ENCODE measurements at regions not wholly inside any gene's neighbourhood (a gene's known extent, or its start where the extent isn't known, plus 50 kb on each side); places are given as distances from the start of the nearest gene placed in this dataset.

DNA sequence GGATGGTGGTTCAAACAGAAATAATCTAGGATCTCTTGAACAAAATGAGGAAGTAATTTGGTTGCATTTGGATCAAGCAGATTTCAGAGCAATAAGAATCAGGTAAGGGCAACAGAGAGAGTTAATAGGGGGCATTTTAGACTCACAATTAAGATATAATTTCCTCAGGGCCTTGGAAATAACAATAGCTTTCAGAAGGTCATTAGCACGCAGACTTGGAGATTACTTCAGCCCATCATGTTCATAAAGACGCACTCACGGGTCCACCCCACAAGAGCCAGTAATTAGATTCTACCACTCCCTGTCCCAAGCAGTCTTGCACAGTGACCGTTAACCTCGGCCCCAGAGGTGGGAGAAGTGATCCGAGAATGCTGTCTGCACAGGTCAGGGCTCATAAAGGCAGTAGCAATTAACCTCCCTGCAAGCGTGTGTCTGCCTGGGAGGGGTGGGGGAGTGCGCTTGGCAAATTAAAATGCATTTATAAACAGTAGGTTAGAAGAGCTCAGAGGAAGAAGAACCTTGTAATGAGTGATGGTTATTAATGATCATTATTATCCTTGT is 125.7 kb upstream of the CCDC196 start:
- peaks cover 8% of the 10 kb centered on the region for H3K27me3 Mint-ChIP-seq (ENCODE audit: unreplicated experiment)
- H3K36me3 Mint-ChIP-seq (ENCODE audit: low read depth, unreplicated experiment), result no peaks in the 10 kb centered on the region
- no peak overlapping the region for H3K27ac Mint-ChIP-seq (ENCODE audit: unreplicated experiment)
- no peak for DNase-seq (ENCODE audit: low spot score)
- TF ChIP-seq, protein P1, sequence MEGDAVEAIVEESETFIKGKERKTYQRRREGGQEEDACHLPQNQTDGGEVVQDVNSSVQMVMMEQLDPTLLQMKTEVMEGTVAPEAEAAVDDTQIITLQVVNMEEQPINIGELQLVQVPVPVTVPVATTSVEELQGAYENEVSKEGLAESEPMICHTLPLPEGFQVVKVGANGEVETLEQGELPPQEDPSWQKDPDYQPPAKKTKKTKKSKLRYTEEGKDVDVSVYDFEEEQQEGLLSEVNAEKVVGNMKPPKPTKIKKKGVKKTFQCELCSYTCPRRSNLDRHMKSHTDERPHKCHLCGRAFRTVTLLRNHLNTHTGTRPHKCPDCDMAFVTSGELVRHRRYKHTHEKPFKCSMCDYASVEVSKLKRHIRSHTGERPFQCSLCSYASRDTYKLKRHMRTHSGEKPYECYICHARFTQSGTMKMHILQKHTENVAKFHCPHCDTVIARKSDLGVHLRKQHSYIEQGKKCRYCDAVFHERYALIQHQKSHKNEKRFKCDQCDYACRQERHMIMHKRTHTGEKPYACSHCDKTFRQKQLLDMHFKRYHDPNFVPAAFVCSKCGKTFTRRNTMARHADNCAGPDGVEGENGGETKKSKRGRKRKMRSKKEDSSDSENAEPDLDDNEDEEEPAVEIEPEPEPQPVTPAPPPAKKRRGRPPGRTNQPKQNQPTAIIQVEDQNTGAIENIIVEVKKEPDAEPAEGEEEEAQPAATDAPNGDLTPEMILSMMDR (IDR thresholded peaks at IDR 0.05; ENCODE audit: unreplicated experiment), result no peak
- no peaks in the 10 kb centered on the region for H3K9me3 Mint-ChIP-seq (ENCODE audit: unreplicated experiment)
- peaks cover 3% of the 10 kb centered on the region for H3K4me1 Mint-ChIP-seq (ENCODE audit: unreplicated experiment)
- no peak overlapping the region for H3K4me3 Mint-ChIP-seq (ENCODE audit: unreplicated experiment)

DNA sequence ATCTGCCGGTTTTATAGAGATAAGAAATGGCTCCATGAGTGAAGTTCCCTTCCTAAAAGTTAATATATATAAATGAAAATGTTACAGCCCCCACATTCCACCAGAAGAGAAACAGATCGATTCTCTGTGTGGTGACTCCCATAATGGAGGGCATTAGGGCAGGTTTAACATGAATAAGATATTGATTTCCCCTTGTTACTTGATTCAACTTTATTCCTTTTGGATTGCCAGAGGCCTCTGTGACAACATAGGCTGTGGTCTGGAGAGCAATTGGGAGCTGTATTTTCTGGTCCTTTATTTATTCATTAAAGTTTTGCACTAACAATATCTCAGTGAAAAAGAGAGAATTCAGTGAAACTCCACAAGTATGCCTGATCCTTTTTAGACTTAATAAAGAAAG is 125.2 kb upstream of the CCDC196 start:
- Mint-ChIP-seq H3K27me3 (ENCODE audit: unreplicated experiment) (peaks cover 8% of the 10 kb centered on the region), H3K9me3 (ENCODE audit: unreplicated experiment) (no peaks in the 10 kb centered on the region), H3K27ac (ENCODE audit: unreplicated experiment) (no peak overlapping the region), H3K4me1 (ENCODE audit: unreplicated experiment) (peaks cover 3% of the 10 kb centered on the region), H3K4me3 (ENCODE audit: unreplicated experiment) (no peak overlapping the region), H3K36me3 (ENCODE audit: low read depth, unreplicated experiment) (no peaks in the 10 kb centered on the region)
- TF ChIP-seq, protein P1 (IDR thresholded peaks at IDR 0.05; ENCODE audit: unreplicated experiment), result no peak
- DNase-seq (ENCODE audit: low spot score), result no peak

DNA sequence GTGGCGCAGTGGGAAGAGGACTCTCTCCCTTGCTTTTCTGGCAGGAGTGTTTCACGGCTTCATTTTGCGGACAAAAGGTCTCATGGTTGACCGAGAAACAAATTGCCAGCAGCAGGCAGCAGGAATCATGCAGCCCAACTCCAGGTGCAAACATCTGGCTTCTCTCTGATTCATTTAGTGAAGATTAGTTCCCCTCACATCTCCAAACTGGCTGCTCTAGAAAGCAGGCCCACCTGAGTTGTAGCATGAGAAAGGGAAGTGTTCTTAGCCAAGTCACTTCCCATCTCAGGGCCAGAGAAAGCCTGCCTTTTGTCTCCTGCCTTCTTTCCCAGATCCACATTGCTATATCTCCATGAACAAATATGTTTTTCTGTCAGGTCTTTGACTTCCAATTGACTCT is 120.8 kb upstream of the CCDC196 start:
- H3K27ac Mint-ChIP-seq (ENCODE audit: unreplicated experiment), result no peak overlapping the region
- DNase-seq (ENCODE audit: low spot score), result no peak
- no peaks in the 10 kb centered on the region for H3K4me1 Mint-ChIP-seq (ENCODE audit: unreplicated experiment)
- no peaks in the 10 kb centered on the region for H3K9me3 Mint-ChIP-seq (ENCODE audit: unreplicated experiment)
- no peak overlapping the region for H3K4me3 Mint-ChIP-seq (ENCODE audit: unreplicated experiment)
- no peaks in the 10 kb centered on the region for H3K36me3 Mint-ChIP-seq (ENCODE audit: low read depth, unreplicated experiment)
- peaks cover 6% of the 10 kb centered on the region for H3K27me3 Mint-ChIP-seq (ENCODE audit: unreplicated experiment)
- TF ChIP-seq, protein P1 (IDR thresholded peaks at IDR 0.05; ENCODE audit: unreplicated experiment), result no peak

DNA sequence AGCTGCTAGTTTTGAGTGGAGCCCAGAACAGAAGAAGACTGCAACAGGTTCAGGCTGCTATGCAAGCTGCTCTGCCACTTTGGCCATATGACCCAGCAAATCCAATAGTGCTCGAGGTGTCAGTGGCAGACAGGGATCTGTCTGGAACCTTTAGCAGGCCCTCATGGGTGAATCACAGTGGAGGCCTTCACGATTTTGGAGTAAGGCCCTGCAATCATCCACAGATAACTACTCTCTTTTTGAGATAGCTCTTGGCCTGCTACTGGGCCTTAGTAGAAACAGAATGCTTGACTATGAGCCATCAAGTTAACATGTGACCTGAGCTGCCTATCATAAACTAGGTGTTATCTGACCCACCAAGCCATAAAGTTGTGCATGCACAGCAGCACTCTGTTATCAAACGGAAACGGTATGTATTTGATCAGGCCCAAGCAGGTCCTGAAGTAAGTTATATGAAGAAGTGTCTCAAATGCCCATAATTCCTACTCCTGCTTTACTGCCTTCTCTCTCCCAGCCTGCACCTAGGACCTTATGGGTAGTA is 116.9 kb upstream of the CCDC196 start:
- no peak overlapping the region for H3K4me3 Mint-ChIP-seq (ENCODE audit: unreplicated experiment)
- no peak for DNase-seq (ENCODE audit: low spot score)
- TF ChIP-seq, protein P1 (IDR thresholded peaks at IDR 0.05; ENCODE audit: unreplicated experiment), result no peak
- peaks cover 10% of the 10 kb centered on the region for H3K27me3 Mint-ChIP-seq (ENCODE audit: unreplicated experiment)
- no peaks in the 10 kb centered on the region for H3K36me3 Mint-ChIP-seq (ENCODE audit: low read depth, unreplicated experiment)
- H3K27ac Mint-ChIP-seq (ENCODE audit: unreplicated experiment), result no peak overlapping the region
- H3K4me1 Mint-ChIP-seq (ENCODE audit: unreplicated experiment), result no peaks in the 10 kb centered on the region
- H3K9me3 Mint-ChIP-seq (ENCODE audit: unreplicated experiment), result no peaks in the 10 kb centered on the region

DNA sequence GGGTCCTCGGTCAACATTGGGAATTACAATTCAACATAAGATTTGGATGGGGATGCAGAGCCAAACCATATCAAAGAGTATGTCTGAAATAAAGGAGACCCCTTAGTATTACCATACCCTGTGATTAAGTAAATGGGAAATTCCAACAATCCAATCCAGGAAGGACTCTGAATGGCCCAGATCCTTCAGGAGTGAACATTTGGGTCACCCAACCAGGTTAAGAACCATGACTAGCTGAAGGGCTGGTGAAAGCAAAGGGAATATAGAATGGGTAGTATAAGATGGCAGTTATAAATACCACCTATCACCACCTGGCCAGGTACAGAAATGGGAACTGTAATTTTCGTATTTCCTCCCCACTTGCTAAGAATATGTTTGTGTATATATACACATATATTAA is 114.4 kb upstream of the CCDC196 start:
- Mint-ChIP-seq H3K4me1 (ENCODE audit: unreplicated experiment) (no peaks in the 10 kb centered on the region), H3K9me3 (ENCODE audit: unreplicated experiment) (no peaks in the 10 kb centered on the region), H3K27ac (ENCODE audit: unreplicated experiment) (no peak overlapping the region), H3K27me3 (ENCODE audit: unreplicated experiment) (peaks cover 8% of the 10 kb centered on the region), H3K36me3 (ENCODE audit: low read depth, unreplicated experiment) (no peaks in the 10 kb centered on the region), H3K4me3 (ENCODE audit: unreplicated experiment) (no peak overlapping the region)
- no peak for DNase-seq (ENCODE audit: low spot score)
- TF ChIP-seq, protein P1 (IDR thresholded peaks at IDR 0.05; ENCODE audit: unreplicated experiment), result no peak
